Astrocyte of the spinal cord (primary cell): ENCODE measurements at regions not wholly inside any gene's neighbourhood (a gene's known extent, or its start where the extent isn't known, plus 50 kb on each side); places are given as distances from the start of the nearest gene placed in this dataset.
A peak's percentile ranks its signal among the peaks of the same experiment; 100 is the strongest.

Source experiments
- DNase-seq: peaks from one replicate; pipeline ENCODE4 v3.0.0; 2011; ENCODE audit warnings: low read depth, low spot score
- H3K4me3 ChIP-seq: 2 replicates; pipeline ENCODE4 v1.5.1; 2011; ENCODE audit warnings: low read depth, mild to moderate bottlenecking, low read length, moderate library complexity
- CTCF ChIP-seq: IDR thresholded peaks from 2 replicates; pipeline ENCODE4 v1.5.1; 2012; ENCODE audit warnings: low read depth, mild to moderate bottlenecking, low read length, inconsistent platforms
- in situ Hi-C: cut with HindIII; loops from 2 replicates; pipeline ENCODE4 v1.10.0; 2017; ENCODE audit warnings: low sequenced_read_pairs

GRCh38 chr5:167777746-167778145 lies 513.7 kb upstream of the WWC1 start:
- no peak for TF ChIP-seq CTCF
- peak; percentile 23 for DNase-seq
- in situ Hi-C loops = no loop called here
- H3K4me3 ChIP-seq = no peak overlapping the region

GRCh38 chr5:167778228-167778627 lies 513.2 kb upstream of the WWC1 start:
- no peak overlapping the region for H3K4me3 ChIP-seq
- no peak for TF ChIP-seq CTCF
- DNase-seq = no peak
- in situ Hi-C loops = no loop called here

GRCh38 chr5:167779644-167780043 lies 511.8 kb upstream of the WWC1 start:
- in situ Hi-C loops = no loop called here
- DNase-seq = no peak
- no peak for TF ChIP-seq CTCF
- no peak overlapping the region for H3K4me3 ChIP-seq

- TF ChIP-seq CTCF = no peak
- no peak for DNase-seq
- in situ Hi-C loops = no loop called here
- no peak overlapping the region for H3K4me3 ChIP-seq
Observed at GRCh38 chr5:167780177-167780576, 511.3 kb upstream of the WWC1 start.

- H3K4me3 ChIP-seq = no peak overlapping the region
- in situ Hi-C loops = no loop called here
- no peak for TF ChIP-seq CTCF
- no peak for DNase-seq
Observed at GRCh38 chr5:167783145-167783817, 508.2 kb upstream of the WWC1 start.

- no peak for TF ChIP-seq CTCF
- no peak for DNase-seq
- in situ Hi-C loops = no loop called here
- no peak overlapping the region for H3K4me3 ChIP-seq
Observed at GRCh38 chr5:167785106-167785505, 506.3 kb upstream of the WWC1 start.
